Stimulated activated CD8-positive, alpha-beta memory T cell treated with anti-CD3 and anti-CD28 coated beads, Interleukin-4, amount 100 ng/mL, for 48 hours (primary cell): ENCODE measurements at regions not wholly inside any gene's neighbourhood (a gene's known extent, or its start where the extent isn't known, plus 50 kb on each side); places are given as distances from the start of the nearest gene placed in this dataset.

ENCODE experiments used
- DNase-seq: peaks from one replicate; pipeline ENCODE4 v3.0.0-alpha.2; 2020

DNA sequence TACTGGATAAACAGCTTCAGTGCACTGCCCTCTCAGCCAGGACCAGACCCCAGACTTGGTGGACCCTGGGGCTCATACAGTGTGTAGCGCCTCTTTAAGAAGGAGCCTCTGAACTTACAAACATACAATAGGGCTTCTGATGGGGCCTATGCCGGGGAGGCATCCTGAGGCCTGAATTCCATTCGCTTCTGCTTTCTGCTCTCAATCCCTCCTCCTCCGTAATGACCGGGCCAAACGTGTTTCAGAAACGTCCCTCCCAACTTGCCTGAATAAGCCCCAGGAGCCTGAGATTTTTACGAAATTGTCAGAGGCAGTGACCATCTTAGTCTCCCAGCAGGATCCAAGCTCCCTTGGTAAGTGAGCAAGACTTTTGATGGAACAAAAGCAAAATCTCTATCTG lies 128.1 kb upstream of the BOD1 start:
- DNase-seq = no peak

DNA sequence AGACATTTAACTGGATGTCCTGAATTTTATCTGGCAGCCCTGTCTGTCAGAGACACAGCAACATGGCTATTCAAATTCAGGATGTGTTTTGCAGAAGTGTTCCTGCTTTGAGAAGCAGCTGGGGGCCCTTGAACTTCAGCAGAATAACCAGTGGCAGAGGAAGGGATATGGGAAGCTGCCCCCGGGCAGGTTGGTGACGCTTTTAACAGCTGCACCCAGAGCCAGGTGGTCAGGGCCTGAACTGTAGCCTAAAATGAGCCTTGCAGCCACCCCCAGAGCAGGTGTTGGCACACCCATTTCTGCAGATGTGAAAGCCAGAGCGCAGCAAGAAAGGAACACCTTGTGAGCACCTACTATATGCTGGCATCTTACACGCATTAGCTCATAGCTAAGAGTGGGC lies 128.7 kb upstream of the BOD1 start:
- DNase-seq = no peak

DNA sequence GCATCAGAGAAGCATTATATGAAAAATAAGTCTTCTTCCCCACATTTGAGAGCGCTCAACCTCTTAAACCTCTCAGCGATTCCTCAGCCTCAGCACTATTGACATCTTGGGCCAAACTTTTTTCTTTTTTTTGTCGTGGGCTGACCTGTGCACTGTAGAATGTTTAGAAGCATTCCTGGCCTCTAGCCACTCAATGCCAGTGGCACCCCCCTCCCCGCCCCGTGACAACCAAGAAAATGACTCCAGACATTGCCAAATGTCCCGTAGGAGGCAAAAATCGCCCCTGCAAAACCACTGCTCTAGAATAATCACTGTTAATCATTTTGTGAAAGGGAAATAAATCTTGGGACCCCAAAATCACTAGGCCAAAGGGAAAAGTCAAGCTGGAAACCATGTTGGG lies 129.1 kb upstream of the BOD1 start:
- DNase-seq = no peak

DNA sequence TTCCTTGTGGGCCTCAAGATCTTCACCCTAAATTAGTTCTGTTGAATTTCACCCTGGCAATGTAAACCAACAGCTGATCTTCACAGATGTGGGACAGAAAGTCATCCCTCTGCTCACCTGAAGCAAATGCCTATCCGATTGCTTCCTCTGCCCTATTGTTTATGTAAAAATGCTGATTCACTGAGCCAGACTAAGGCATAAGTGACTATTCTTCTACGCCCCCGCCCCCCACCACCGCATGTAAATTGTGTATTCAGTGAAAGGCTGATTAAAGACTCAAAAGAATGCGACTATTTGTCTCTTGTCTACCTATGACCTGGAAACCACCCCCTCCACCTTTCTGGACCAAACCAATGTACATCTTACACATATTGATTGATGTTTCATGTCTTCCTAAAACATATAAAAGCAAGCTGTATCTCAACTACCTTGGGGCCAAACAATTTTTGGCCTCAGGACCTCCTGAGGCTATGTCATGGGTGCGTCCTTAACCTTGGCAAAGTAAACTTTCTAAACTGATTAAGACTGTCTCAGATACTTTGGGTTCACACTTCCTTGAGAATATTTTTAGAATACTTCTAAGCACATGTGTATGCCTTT lies 129.7 kb upstream of the BOD1 start:
- no peak for DNase-seq

DNA sequence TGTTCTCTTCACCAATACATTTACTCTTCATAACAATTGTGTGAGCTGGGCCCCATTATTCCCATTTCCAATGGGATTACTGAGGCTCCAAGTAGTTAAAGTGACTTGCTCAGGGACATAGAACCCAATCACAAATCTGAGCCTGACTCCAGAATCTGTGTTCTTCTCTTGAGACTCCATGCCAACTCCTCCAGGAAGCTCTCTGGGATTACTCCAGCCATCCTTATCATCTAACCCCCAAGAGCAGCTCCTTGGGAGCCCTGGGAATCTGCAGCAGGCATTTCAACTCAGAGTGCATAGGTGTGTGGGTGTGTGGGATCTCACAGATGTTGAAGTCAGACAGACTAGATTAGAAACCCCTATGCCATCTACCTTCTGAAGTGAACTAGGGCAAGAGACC lies 131.4 kb upstream of the BOD1 start:
- no peak for DNase-seq

DNA sequence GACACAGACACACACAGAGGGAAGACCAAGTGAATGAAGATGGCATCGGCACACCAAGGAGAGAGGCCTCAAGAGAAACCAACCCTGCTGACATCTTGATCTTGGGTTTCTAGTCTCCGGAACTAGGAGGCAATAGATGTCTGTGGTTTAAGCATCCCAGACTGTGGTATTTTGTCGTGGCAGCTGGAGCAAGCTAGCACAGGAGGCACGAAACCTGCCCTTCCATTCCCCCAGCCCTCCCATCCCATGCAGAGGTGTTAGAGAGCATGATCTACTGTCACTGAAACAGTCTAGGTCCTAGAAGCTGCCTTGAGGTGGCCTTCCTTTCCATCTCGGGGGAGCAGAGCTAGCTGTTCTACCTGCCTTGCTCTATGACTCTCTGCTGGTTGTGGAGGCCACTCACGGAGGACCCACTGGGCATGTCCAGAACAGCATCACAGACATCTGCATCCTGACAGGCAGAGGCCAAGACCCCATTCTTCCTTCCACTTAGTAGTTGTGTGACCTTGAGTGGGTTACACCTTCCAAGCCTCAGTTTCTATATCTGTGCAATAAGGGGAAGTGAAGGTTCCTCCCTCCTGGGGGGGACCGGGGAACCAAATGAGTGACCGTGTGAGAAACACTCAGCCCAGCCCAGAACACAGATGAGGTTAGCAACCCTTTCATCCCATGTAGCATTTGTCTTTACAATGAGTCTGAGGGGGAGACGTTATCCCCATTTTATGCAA lies 134.3 kb upstream of the BOD1 start:
- no peak for DNase-seq

DNA sequence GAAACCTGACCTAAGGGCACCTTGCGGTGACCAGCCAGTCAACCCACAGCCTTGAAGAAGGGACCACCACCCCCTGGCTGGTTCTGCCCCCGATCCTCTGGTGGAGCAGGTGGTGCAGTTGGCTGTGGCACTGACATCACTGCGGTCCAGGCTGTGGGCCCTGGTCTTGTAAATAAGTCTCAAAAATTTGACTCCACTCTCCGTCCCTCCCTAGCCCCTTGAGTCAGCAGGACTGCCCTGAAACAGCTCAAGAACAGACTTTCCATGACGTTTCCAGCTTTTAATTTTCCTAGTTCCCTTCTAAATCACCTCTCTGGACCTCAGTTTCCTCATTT lies 134.8 kb upstream of the BOD1 start:
- no peak for DNase-seq

DNA sequence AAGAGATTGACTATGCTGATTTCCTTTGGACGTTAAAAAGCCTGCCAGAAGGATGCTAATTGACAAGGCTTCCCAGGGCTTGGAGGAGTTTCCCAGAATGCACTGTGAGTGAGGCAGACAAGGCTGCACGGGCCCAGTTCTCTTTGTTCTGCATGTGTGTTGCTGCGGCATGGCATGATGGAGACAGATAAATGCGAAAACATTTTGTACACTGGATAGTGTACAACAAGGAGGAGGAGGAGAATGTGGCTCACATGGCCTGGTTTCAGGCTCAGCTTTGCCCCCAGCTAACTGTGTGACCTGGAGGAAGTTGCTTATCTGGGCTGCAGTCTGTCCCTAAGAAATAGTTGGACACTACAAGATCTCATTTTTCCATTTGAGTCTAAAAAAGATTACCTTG lies 135.5 kb upstream of the CPEB4 start:
- DNase-seq = no peak

DNA sequence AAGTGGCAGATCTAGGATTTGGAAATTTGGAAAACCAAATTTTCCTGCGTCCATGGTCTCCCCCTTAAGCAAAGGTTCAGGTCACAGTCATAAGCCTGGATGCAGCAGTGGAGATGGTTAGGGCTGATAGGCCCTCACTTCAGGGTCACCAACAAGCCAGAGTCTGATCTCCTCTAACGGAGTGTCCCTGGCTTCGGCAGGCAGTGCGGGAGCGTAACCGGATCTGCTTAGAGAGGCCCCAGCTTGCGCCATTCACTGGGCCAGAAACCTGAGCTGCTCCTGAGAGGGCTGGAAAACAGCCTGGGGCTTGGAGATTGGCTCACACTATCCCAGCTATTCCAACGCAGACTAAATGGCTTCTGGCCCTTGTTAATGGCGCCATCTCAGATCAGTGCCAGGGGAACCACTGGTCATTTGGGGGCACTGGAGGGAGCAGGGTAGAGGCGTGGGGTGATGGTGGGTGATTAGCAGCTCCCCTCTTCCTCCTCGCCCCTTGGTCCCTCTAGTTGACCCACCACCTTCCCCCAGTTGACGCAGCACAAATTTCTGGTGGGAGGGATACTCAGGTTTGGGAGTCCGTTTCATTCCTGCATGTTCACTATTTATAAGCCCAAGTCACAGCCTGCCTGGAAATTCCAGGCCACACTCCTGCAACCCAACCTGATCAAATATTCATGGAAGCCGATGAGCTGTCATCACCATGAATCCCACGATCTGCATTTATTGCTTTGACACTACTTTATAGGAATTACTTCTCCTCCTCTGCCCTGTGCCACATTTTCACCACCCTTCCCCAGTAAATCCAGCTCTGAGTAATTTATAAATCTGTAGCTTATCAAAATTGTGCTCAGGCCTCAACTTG lies 134.6 kb upstream of the CPEB4 start:
- no peak for DNase-seq

DNA sequence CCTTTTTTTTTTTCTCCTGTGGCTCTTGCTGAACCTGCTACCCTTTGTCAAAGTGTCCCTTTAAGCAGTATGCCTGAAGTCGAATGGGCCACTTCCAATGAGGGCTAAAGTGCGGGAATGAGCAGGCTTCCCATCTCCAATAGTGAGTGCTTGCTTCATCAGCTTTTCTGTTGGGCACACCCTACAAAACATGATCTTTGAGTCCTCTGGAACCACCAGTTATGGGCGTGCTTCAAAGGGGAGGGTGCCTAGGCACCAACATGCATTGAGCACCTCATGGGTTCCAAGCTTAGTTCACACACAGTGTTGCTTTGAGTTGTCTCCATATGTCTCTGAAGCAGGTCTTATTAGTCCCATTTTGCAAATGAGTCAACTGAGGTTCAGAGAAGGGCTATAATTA lies 132.8 kb upstream of the CPEB4 start:
- no peak for DNase-seq

DNA sequence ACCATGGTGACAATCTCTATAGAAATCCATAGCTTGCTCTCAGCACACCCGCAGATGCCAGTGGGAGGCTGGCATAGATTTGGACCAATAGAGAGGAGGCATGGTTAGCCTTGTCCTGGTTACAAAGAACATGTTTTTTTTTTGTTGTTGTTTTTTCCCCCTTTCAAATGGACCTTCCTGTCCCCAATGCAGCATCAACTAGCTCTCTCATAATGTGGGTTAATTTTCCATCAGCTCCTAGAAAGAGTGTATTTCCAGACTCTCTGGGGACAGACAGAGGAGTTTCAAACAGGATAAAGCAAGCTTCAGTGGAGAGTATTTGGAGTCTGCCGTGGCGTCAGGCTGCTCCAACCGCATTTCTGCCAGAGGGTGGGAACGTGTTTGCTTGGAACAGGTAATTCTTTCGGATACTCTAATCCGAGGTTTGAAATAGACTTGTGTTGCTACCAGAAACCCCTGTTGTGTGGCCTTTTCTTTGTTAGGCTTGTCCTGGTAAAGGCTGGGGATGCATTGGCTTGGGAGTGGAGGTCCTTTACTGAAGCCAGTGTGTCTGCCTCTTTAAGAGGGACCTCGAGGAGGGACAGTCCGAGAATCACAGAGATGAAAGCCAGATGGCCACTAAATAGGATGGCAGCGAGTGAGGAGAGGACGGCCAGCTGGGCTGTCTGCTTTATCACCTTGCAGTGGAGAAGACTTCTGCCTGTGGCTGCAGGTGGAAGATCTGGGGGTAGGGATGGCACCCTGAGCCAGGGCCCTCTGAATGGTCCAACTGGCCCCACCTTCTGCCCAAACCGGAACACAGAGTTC lies 130.5 kb upstream of the CPEB4 start:
- no peak for DNase-seq

DNA sequence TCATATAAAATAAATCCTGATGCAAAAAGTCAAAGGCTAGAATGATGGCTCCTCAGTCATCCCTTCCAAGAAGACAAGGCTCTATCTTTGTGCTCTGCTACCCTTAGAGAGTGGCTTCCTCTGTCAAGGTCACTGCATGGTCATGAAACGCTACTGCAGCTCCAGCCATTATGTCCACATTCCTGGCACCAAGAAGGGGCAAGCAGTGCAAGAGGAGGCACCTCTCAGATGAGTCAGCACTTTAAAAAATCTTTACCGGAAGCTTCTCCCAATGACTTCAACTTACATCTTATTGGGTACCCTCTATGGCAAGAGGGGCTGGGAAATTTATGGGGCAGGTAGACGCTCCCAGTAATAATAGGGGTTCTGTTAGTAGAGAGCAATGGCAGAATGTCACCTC lies 129.5 kb upstream of the CPEB4 start:
- DNase-seq = no peak

DNA sequence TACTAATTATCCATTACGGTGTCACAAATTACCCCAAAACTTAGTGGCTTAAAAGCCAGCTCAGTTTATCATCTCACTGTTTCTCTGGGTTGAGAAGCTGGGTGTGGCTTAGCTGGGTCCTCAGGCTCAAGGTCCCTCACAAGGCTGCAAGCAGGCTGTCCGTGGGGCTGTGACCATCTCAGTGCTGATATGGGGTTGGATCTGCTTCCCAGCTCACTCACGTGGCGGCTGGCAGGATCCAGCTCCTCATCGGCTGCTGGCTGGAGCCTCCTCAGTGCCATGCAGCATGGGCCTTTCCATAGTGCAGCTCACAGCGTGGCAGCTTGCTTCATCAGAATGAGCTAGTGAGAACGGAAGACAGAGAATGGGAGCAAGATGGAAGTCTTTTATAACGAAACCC lies 128.5 kb upstream of the CPEB4 start:
- no peak for DNase-seq

DNA sequence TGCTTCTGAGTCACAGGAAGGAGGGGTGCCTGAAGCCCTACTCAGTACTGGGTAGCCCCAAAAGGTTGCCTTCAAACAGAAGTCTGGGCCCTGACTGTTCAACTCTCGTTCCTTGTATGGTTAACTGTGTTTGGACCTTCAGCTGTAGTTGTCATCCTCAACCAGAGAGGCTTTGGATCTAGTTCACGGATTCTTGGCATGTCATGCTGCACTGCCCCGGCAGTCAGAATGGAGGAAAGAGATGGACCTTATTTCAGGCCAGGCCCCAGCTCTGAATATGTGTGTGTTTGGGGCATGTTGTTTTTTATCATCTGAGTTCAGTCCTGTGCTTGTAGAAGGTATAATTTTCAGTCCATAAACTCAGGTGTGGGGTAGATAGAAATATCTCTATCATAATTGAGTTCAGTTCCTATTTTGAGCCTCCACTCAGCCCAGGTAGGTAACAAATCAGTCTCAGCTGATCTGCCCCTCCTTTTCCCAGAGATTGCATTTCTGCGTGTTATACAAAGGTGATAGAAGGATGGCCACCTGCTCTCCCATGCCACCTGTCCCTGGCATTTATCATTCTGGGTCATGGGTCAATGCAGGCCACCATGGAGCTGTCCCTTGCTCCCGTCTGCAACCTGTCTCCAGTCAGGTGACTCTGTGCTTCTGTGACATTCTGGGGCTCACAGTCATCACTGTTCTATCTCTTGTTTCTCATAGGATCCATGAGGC lies 127.5 kb upstream of the CPEB4 start:
- no peak for DNase-seq

DNA sequence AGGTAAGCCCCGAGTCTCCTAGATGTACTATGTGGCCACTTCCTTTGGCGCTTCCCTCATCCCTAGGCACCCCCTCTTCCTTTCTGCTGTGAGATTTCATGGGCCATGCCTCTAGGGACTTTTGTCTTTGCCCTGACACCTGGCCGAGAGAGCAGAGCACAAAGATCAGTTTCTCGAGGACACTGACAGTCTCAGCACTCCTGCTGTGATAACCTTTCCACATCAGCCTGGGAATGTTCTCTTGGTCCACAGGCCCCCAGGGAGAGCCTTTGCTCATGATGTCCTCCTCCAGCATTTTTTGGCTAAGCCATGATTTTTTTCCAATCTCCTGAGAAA lies 127.0 kb upstream of the CPEB4 start:
- no peak for DNase-seq

DNA sequence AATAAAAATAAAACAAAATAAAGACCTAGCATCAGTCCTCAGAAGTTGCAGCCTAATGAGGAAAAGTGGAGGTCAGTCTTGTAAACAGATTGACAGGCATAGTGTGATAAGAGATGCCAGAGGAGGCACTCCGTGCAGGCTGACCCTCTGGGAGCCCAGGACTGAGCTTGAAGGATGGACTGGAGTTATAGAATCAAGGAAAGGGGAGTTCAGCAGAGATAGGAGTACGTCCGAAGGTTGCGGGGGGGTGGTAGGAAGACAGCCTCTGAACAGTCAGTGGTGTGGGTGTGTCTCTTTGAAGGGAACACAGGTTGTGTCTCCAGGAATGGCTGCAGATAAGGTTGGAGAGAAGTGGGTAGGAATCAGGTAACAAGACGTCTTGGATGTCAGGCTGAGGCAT lies 126.1 kb upstream of the CPEB4 start:
- no peak for DNase-seq

DNA sequence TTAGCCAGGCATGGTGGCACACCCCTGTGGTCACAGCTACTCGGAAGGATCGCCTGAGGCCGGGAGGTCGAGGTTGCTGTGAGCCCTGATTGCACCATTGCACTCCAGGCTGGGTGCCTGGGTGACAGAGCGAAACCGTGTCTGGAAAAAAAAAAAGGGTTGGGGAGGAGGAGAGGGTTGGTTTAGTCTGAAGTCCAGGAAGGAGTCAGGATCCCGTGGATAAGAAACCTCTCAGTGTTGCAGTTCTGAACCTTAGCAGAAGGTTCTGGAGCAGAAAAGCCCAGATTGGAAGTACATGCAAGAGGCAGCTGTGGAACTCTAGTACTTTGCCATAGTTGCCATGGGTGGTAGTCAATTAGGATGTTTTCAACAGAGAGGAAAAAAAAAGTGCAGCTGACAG lies 125.2 kb upstream of the CPEB4 start:
- DNase-seq = no peak

DNA sequence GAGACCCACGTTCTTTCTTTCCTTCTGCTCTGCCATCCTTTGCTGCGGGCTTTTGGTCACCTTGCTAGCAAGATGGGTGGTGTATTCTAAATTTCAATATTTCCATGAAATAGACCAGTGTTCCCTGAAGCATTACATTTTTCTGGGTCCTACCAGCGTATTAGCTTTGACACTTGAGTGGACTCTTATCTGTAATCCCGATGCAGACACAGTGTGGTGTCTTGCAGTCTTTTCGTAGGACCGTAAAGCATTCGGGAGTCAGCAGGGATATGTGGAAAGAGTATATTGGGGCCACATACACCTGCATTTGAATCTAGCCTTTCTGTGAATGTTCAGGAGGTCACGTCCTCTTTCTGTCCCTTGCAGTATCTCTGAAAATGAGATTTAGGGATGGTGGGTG lies 124.7 kb upstream of the CPEB4 start:
- no peak for DNase-seq

DNA sequence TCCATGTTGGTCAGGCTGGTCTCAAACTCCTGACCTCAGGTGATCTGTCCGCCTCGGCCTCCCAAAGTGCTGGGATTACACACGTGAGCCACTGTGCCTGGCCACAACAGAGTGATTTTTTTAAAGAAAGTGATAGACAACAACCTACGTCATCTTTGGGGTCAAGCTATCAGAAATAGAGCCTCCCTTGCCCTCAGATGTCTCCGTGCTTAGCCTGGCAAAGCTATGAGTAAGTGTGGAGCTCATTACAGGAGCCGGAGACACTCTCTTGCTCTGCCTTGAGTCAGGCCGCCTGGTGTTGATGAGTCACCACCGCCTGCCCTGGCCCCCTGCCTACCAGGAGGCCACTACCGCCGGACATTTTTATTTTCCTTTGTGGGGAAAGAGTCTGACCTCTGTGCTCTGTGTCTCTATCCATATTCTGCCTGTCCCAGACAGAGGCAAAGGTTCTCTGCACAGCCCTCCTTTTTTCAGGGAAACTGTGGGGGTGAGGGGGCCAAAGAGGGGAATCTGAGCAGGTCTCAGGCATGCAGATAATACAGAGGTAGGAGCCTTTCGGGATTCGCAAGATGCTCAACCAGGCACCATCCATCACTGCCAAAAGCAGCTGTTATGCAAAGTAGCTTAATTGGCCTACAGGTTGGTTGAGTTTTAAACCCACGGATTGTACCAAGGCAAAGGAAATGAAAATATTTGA lies 123.7 kb upstream of the CPEB4 start:
- DNase-seq = no peak

DNA sequence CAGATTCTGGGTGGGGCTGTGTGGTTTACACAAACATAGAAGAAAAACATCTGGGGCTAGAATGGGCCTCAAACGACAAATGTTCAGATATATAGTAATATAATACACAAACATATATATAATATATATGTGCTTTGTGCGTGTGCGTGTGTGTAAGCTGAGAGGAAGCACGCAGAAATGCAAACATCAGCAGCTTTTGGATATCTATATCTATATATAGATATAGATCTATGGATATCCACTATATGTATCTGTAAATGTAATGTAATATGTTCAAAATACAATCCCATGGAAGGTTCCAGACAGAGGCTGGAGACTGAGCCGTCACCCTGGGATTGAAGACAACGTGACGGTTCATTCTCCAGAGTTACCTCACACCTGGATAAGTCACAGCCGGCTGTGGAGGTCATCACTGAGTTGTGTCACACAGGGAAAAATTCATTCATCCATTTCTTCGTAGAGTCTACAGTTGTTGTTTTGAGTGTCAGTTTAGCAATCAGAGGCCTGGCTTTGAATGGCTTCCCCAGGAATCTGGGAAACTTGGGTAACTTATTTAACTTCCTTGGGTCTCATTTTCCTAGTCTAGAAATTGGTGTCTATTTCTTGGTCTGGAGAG lies 123.0 kb upstream of the CPEB4 start:
- DNase-seq = no peak

DNA sequence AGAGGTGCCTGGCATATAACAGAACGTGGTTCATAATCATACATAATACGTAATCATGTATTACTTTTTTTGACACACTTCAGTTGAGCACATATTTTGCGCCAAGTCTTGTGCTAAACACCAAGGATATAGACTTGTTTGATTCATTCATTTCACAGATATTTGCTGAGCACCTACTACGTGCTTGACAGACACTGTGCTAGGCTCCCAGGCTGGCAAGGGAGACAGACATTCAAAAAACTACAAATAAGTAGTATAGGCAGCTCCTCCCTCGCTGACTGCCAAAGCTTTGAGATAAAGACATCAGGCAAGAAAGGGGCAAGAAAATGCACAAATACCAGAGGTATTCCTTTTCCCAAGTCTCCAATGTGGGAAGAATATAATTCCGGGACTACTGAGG lies 122.5 kb upstream of the CPEB4 start:
- DNase-seq = no peak
